ENCODE measurements at regions not wholly inside any gene's neighbourhood (a gene's known extent, or its start where the extent isn't known, plus 50 kb on each side); places are given as distances from the start of the nearest gene placed in this dataset.

DNA sequence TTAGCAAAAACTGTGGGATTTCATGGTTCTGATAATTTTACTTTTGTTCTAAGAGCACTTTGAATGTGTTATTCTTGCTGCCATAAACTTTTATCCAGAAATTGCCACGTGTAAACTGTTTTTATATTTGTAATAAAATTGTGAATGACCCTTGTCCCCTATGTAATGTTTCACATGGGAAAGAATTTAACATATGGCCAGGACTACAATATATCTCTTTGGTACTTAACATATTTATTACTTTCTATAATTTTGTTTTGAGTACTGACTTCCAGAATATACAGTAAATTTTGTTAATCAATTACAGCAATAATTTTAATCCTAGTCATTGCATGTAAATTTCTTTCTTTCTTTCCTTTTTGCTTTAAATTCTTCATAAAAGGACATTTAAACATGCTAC is 735.0 kb upstream of the PHF14 start:
- TF ChIP-seq, protein P1, sequence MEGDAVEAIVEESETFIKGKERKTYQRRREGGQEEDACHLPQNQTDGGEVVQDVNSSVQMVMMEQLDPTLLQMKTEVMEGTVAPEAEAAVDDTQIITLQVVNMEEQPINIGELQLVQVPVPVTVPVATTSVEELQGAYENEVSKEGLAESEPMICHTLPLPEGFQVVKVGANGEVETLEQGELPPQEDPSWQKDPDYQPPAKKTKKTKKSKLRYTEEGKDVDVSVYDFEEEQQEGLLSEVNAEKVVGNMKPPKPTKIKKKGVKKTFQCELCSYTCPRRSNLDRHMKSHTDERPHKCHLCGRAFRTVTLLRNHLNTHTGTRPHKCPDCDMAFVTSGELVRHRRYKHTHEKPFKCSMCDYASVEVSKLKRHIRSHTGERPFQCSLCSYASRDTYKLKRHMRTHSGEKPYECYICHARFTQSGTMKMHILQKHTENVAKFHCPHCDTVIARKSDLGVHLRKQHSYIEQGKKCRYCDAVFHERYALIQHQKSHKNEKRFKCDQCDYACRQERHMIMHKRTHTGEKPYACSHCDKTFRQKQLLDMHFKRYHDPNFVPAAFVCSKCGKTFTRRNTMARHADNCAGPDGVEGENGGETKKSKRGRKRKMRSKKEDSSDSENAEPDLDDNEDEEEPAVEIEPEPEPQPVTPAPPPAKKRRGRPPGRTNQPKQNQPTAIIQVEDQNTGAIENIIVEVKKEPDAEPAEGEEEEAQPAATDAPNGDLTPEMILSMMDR (IDR thresholded peaks at IDR 0.05; ENCODE audit: control insufficient read depth, insufficient read depth, low read depth, low read length, missing control alignments): no peak
- DNase-seq (ENCODE audit: low read depth): no peak

DNA sequence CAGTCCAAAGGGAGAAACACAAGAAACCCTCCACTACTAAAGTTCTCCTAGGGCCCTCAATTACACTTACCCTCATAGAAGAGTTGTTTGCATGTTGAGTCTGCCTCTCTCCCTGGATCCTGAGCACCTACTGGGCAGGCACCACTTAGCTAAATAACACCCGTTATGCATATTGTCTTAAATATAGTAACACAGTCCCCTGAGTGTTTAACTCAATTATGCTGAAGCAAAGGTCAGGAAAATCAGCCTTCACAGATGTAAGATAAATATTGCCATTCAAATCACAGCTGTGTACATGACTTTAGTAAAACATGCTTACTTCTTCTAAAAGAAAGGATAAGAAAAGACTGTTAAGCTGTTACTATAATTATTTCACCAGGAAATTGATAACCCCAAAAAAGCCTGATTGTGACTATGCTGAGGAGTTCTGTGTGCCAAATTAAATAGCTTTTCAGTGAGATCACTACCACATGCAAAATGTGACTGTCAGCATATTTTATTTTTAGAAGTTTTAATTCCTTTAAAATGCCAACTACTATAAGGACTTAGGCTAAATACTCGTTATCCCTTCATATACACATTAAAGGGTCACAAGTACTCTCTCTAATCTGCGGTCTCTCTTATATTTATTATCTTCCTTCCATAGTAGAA is 733.9 kb upstream of the PHF14 start:
- no peak overlapping the region for H3K4me3 ChIP-seq (ENCODE audit: control insufficient read depth, low read depth, low read length)
- TF ChIP-seq, protein P1 (IDR thresholded peaks at IDR 0.05; ENCODE audit: control insufficient read depth, insufficient read depth, low read depth, low read length, missing control alignments): no peak
- no peak for DNase-seq (ENCODE audit: low read depth)

More for the DNA sequence above, 735.0 kb upstream of the PHF14 start:
- no peak overlapping the region for H3K4me3 ChIP-seq (ENCODE audit: control insufficient read depth, low read depth, low read length)

DNA sequence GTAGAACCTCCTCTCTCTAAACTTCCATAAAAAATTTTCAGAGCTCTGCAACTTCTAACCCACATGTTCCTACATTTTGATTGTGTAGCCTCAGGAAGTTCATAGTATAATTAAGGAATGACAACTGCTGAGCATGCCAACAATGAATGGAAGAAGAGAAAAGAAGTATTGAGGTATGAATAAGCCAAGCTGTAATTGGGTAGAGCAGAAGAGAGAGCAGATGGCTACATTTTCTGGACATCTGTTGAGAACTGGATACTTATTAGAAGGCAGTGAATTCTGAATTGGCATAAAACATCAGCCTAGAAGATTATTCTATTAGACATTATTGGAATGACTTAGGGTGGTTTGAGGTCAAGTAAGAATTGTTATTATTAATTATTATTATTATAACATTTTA is 728.3 kb upstream of the PHF14 start:
- DNase-seq (ENCODE audit: low read depth): no peak
- no peak overlapping the region for H3K4me3 ChIP-seq (ENCODE audit: control insufficient read depth, low read depth, low read length)
- TF ChIP-seq, protein P1 (IDR thresholded peaks at IDR 0.05; ENCODE audit: control insufficient read depth, insufficient read depth, low read depth, low read length, missing control alignments): no peak

DNA sequence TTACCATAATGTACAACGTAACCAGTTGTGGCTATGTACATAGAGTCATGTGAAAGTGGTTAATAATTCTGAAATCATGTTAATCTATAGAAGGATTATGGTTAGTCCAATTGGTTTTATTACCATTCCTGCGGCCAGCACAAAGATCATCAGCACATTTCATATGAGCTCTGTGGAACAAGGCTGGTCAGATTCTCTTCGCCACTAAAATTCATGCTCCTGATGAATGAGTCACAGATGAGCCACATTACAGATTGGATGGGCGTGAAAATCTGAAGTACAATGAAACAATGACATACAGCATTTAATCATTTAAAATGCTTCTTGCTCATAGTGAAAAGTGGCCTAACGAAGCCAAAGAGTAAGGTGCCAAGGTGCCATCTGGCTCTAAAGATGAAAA is 716.2 kb upstream of the PHF14 start:
- no peak overlapping the region for H3K4me3 ChIP-seq (ENCODE audit: control insufficient read depth, low read depth, low read length)
- TF ChIP-seq, protein P1 (IDR thresholded peaks at IDR 0.05; ENCODE audit: control insufficient read depth, insufficient read depth, low read depth, low read length, missing control alignments): no peak
- no peak for DNase-seq (ENCODE audit: low read depth)

DNA sequence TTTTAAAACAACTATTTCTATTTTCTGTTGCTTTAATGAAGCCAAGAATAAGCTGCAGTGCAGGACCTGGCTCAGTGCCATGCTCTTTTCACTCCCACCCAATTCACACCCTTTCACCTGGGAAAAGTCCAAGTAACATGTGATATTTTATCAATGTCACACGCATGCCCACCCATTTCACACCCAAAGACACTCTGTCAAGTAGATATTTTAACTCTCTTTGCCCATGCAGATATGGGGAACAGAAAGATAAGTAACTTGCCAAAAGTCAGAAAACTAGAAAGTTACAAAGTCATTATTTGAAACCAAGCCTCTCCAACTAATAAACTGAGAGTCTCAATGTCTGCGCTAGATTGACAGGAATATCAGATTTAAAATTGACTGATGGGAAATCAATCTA is 706.7 kb upstream of the PHF14 start:
- DNase-seq (ENCODE audit: low read depth): no peak
- TF ChIP-seq, protein P1 (IDR thresholded peaks at IDR 0.05; ENCODE audit: control insufficient read depth, insufficient read depth, low read depth, low read length, missing control alignments): no peak
- no peak overlapping the region for H3K4me3 ChIP-seq (ENCODE audit: control insufficient read depth, low read depth, low read length)

DNA sequence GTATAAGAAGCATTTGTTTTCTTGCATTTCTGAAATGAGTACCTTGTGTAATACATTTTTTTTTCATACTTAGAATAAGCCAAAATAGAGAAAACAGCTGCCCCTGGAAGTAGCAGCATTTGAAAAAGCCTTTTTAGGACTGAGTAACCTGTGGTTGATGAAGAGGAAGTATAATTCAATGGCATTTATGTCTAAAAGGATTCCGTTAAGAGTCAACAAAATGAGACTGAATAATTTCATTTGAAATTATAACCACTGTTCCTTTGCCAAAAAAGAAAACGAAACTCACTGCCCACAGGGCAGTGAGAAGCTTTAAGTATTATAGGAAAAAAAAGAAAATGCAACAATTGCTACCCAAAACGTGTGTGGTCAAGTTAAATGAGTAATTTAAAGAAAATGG is 705.6 kb upstream of the PHF14 start:
- H3K4me3 ChIP-seq (ENCODE audit: control insufficient read depth, low read depth, low read length): no peak overlapping the region
- TF ChIP-seq, protein P1 (IDR thresholded peaks at IDR 0.05; ENCODE audit: control insufficient read depth, insufficient read depth, low read depth, low read length, missing control alignments): no peak
- DNase-seq (ENCODE audit: low read depth): no peak

All from AG09309 (cell line).